Nephron progenitor cell (in vitro differentiated cells): ENCODE measurements at regions not wholly inside any gene's neighbourhood (a gene's known extent, or its start where the extent isn't known, plus 50 kb on each side); places are given as distances from the start of the nearest gene placed in this dataset.
A peak's percentile ranks its signal among the peaks of the same experiment; 100 is the strongest.

Experiments used
- DNase-seq: peaks from one replicate; pipeline ENCODE4 v3.0.0; 2021
- H3K27ac Mint-ChIP-seq: 2 replicates; pipeline ENCODE4 v1.8.0; 2021; ENCODE audit warnings: mild to moderate bottlenecking, moderate library complexity, mixed read lengths
- H3K27me3 Mint-ChIP-seq: 2 replicates; pipeline ENCODE4 v1.8.0; 2021; ENCODE audit warnings: mild to moderate bottlenecking, low read depth, mixed read lengths; ENCODE audit not compliant: poor library complexity
- H3K36me3 Mint-ChIP-seq: 2 replicates; pipeline ENCODE4 v1.8.0; 2021; ENCODE audit warnings: low read depth, mixed read lengths
- H3K4me1 Mint-ChIP-seq: 2 replicates; pipeline ENCODE4 v1.8.0; 2021; ENCODE audit warnings: mixed read lengths
- H3K4me3 Mint-ChIP-seq: 2 replicates; pipeline ENCODE4 v1.8.0; 2021; ENCODE audit warnings: mild to moderate bottlenecking, moderate library complexity, mixed read lengths
- H3K9me3 Mint-ChIP-seq: 2 replicates; pipeline ENCODE4 v1.8.0; 2021; ENCODE audit warnings: mild to moderate bottlenecking, moderate library complexity, mixed read lengths
- CTCF ChIP-seq: fragments of 200-600 bp; sonication (generic); IDR thresholded peaks from 2 replicates; pipeline ENCODE4 v1.5.0; 2021; ENCODE audit warnings: antibody characterized with exemption

- Mint-ChIP-seq H3K9me3 (peaks cover 36% of the 10 kb centered on the region), H3K27me3 (no peaks in the 10 kb centered on the region), H3K4me3 (no peak overlapping the region), H3K36me3 (peaks cover 12% of the 10 kb centered on the region), H3K4me1 (peaks cover 10% of the 10 kb centered on the region), H3K27ac (no peak overlapping the region)
- no peak for TF ChIP-seq CTCF
- DNase-seq = no peak
These were observed 1378.9 kb upstream of the CELF4 start for GRCh38 chr18:38944446-38945024.

- H3K4me1 Mint-ChIP-seq = peaks cover 10% of the 10 kb centered on the region
- H3K36me3 Mint-ChIP-seq = peaks cover 12% of the 10 kb centered on the region
- peak overlapping the region; percentile 90 for H3K27ac Mint-ChIP-seq
- peaks cover 36% of the 10 kb centered on the region for H3K9me3 Mint-ChIP-seq
- DNase-seq = no peak
- no peak overlapping the region for H3K4me3 Mint-ChIP-seq
- TF ChIP-seq CTCF = no peak
- no peaks in the 10 kb centered on the region for H3K27me3 Mint-ChIP-seq
These were observed 1376.3 kb upstream of the CELF4 start for GRCh38 chr18:38941711-38942561.

GRCh38 chr18:38940863-38941531 lies 1375.4 kb upstream of the CELF4 start:
- peaks cover 7% of the 10 kb centered on the region for H3K36me3 Mint-ChIP-seq
- H3K4me1 Mint-ChIP-seq = peaks cover 10% of the 10 kb centered on the region
- peaks cover 26% of the 10 kb centered on the region for H3K9me3 Mint-ChIP-seq
- TF ChIP-seq CTCF = no peak
- no peak for DNase-seq
- H3K4me3 Mint-ChIP-seq = no peak overlapping the region
- no peaks in the 10 kb centered on the region for H3K27me3 Mint-ChIP-seq
- peak overlapping the region; percentile 90 for H3K27ac Mint-ChIP-seq

- TF ChIP-seq CTCF = no peak
- H3K27ac Mint-ChIP-seq = no peak overlapping the region
- H3K9me3 Mint-ChIP-seq = peaks cover 21% of the 10 kb centered on the region
- DNase-seq = no peak
- H3K4me3 Mint-ChIP-seq = no peak overlapping the region
- H3K27me3 Mint-ChIP-seq = no peaks in the 10 kb centered on the region
- peaks cover 5% of the 10 kb centered on the region for H3K36me3 Mint-ChIP-seq
- peaks cover 10% of the 10 kb centered on the region for H3K4me1 Mint-ChIP-seq
These were observed 1374.9 kb upstream of the CELF4 start for GRCh38 chr18:38940475-38940862.

GRCh38 chr18:38933910-38934510 lies 1368.4 kb upstream of the CELF4 start:
- no peaks in the 10 kb centered on the region for H3K4me1 Mint-ChIP-seq
- DNase-seq = no peak
- H3K9me3 Mint-ChIP-seq = no peaks in the 10 kb centered on the region
- peaks cover 3% of the 10 kb centered on the region for H3K27me3 Mint-ChIP-seq
- H3K4me3 Mint-ChIP-seq = no peak overlapping the region
- no peak for TF ChIP-seq CTCF
- no peaks in the 10 kb centered on the region for H3K36me3 Mint-ChIP-seq
- H3K27ac Mint-ChIP-seq = no peak overlapping the region
